Psoas muscle (tissue), 7 donors: ENCODE measurements at regions not wholly inside any gene's neighbourhood (a gene's known extent, or its start where the extent isn't known, plus 50 kb on each side); places are given as distances from the start of the nearest gene placed in this dataset.
"Not testable (repeated sequence)": the region's sequence is repeated elsewhere in the genome, so short reads cannot be mapped to it uniquely, and the experiment has no call there.

Source experiments
- ATAC-seq, 4 donors: fragments of 200-7000 bp; cut with Tn5 transposase; one replicate each; pipeline ENCODE4 v1.9.1; 2020; ENCODE audit warnings: moderate library complexity in 3 of 4, mild to moderate bottlenecking in 2 of 4
- DNase-seq, 2 donors: peaks; one replicate each; pipeline ENCODE4 v3.0.0-alpha.2; 2020
- H3K27ac ChIP-seq: fragments of 200-600 bp; one replicate; pipeline ENCODE4 v1.8.0; 2022
- H3K27me3 ChIP-seq, 3 donors: fragments of 200-600 bp in 1 of 3; one replicate each; pipeline versions ENCODE4 v1.6.1 to v1.8.0; 2013 to 2022; ENCODE audit warnings: low read length in 2 of 3, mild to moderate bottlenecking in 2 of 3, moderate library complexity in 1 of 3; ENCODE audit not compliant: insufficient read depth in 3 of 3
- H3K36me3 ChIP-seq, 2 donors: fragments of 200-600 bp in 1 of 2; one replicate each; pipeline versions ENCODE4 v1.6.1 to v1.8.0; 2013 to 2022; ENCODE audit warnings: low read depth in 1 of 2, mild to moderate bottlenecking in 1 of 2, moderate library complexity in 1 of 2; ENCODE audit not compliant: insufficient read depth in 1 of 2
- H3K4me1 ChIP-seq: fragments of 200-600 bp; one replicate; pipeline ENCODE4 v1.8.0; 2022
- H3K4me3 ChIP-seq: fragments of 200-600 bp; one replicate; pipeline ENCODE4 v1.8.0; 2022; ENCODE audit warnings: mild to moderate bottlenecking
- H3K9me3 ChIP-seq: fragments of 200-600 bp; one replicate; pipeline ENCODE4 v1.8.0; 2022
- CTCF ChIP-seq: fragments of 200-600 bp; IDR thresholded peaks from one replicate; pipeline ENCODE4 v1.8.0; 2022; ENCODE audit warnings: antibody characterized with exemption
- WGBS, 3 donors: extraction: QIAGEN DNeasy Blood & Tissue Kit; methylation state at CpG; one replicate each; pipeline versions ENCODE4 v1.1.6 to v1.1.7; 2013; 5-methylcytosine and 5-hydroxymethylcytosine counted together
- intact Hi-C, 2 donors: fragments of 100-400 bp; cut with DNase I; formaldehyde crosslinking; loops; one replicate each; pipeline versions ENCODE4 v1.11.0 to v1.14.2; 2022
- donor health status: healthy with polysubstance abuse.
- donor health status: DM: no; HTN: no; CAD: no; lungs with moderate emphysema.
- donor health status: Bipolar disorder and iron deficiency.
- donor health status: healthy.
- donor health status: DM: yes; HTN: yes; CAD: no.
- donor health status: DM: no; HTN: no; CAD: no.
- donor health status: DM: yes; HTN: yes; CAD: no.

GRCh38 chr15:53910236-53910849 is 67.9 kb upstream of the UNC13C start:
- intact Hi-C loops = no loop called here
- Histone ChIP-seq H3K4me1 (no peaks in the 10 kb centered on the region), H3K9me3 (no peaks in the 10 kb centered on the region), H3K27ac (no peak overlapping the region), H3K27me3 (no peaks in the 10 kb centered on the region), H3K36me3 (no peaks in the 10 kb centered on the region), H3K4me3 (no peak overlapping the region)
- no peak for TF ChIP-seq CTCF
- ATAC-seq (no peak), DNase-seq (no peak)
- WGBS, 3 donors = 82 to 84% methylated on average over 12 of the region's 12 CpGs; no CpG with 5 or more reads in 1 of the 3 donors

- intact Hi-C loops = no loop called here
- ATAC-seq (no peak), DNase-seq (no peak)
- WGBS, 3 donors = 75 to 85% (median 80%) methylated on average over 1 of the region's 1 CpG
- H3K36me3 ChIP-seq = no peaks in the 10 kb centered on the region
- no peak overlapping the region for H3K27ac ChIP-seq
- no peak overlapping the region for H3K4me3 ChIP-seq
- TF ChIP-seq CTCF = no peak
- H3K27me3 ChIP-seq = no peaks in the 10 kb centered on the region
- H3K9me3 ChIP-seq = no peaks in the 10 kb centered on the region
- H3K4me1 ChIP-seq = no peaks in the 10 kb centered on the region
These were observed 75.1 kb upstream of the UNC13C start for GRCh38 chr15:53903129-53903528.

DNA sequence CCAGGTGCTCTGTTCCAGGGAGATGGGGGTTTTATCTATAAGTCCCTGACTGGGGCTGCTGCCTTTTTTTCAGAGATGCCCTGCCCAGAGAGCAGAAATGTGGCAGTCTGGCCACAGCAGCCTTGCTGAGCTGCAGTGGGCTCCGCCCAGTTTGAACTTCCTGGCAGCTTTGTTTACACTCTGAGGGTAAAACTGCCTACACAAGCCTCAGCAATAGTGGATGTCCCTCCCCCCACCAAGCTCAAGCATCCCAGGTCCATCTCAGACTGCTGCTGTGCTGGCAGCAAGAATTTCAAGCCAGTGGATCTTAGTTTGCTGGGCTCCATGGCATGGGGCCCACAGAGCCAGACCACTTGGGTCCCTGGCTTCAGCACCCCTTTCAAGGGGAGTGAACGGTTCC is 84.8 kb upstream of the UNC13C start:
- H3K36me3 ChIP-seq, intact Hi-C loops, H3K4me1 ChIP-seq, H3K27me3 ChIP-seq, H3K4me3 ChIP-seq, DNase-seq, ATAC-seq, H3K9me3 ChIP-seq, H3K27ac ChIP-seq: not testable (repeated sequence)
- 73 to 83% (median 74%) methylated on average over 2 of the region's 2 CpGs for WGBS, 3 donors

DNA sequence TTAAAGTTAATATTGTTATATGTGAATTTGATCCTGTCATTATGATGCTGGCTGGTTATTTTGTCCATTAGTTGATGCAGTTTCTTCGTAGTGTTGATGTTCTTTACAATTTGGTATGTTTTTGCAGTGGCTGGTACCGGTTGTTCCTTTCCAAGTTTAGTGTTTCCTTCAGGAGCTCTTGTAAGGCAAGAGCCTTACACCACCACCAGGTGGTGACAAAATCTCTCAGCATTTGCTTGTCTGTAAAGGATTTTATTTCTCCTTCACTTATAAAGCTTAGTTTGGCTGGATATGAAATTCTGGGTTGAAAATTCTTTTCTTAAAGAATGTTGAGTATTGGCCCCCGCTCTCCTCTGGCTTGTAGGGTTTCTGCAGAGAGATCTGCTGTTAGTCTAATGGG is 86.4 kb upstream of the UNC13C start:
- intact Hi-C loops, H3K27me3 ChIP-seq: not testable (repeated sequence)
- WGBS, 3 donors = 57 to 76% (median 76%) methylated on average over 3 of the region's 3 CpGs

GRCh38 chr15:53884441-53884840 is 93.8 kb upstream of the UNC13C start:
- DNase-seq (no peak), ATAC-seq (no peak)
- intact Hi-C loops = no loop called here
- 89 to 93% (median 90%) methylated on average over 2 of the region's 2 CpGs for WGBS, 3 donors
- H3K27ac ChIP-seq = no peak overlapping the region
- no peaks in the 10 kb centered on the region for H3K36me3 ChIP-seq
- H3K4me1 ChIP-seq = no peaks in the 10 kb centered on the region
- H3K27me3 ChIP-seq = no peaks in the 10 kb centered on the region
- no peak for TF ChIP-seq CTCF
- no peak overlapping the region for H3K4me3 ChIP-seq
- no peaks in the 10 kb centered on the region for H3K9me3 ChIP-seq

More for the DNA sequence above, 86.4 kb upstream of the UNC13C start:
- H3K36me3 ChIP-seq, ATAC-seq, H3K9me3 ChIP-seq, DNase-seq, H3K4me3 ChIP-seq, H3K27ac ChIP-seq, H3K4me1 ChIP-seq: not testable (repeated sequence)

DNA sequence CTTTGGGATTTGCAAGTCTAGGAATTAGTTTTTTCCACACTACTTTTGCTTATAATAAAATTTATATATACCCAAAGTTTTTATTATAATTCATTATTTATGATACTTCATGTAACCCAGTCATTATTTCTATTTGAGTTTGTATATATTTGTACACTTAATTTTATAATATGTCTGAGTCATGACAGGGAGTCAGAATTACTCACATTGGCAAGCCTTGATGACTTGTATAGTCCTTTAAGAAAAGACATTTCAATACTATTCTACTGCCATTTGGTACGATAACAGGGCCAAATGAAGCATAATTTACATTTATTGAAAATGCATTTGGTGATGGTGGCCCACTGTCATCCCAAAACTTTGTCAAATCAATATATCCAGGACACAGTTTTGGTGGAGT is 95.9 kb upstream of the UNC13C start:
- no peak for TF ChIP-seq CTCF
- DNase-seq (no peak), ATAC-seq (no peak)
- H3K27ac ChIP-seq = no peak overlapping the region
- no peaks in the 10 kb centered on the region for H3K27me3 ChIP-seq
- no peaks in the 10 kb centered on the region for H3K9me3 ChIP-seq
- WGBS, 3 donors = 0% methylated on average over 1 of the region's 1 CpG
- H3K36me3 ChIP-seq = no peaks in the 10 kb centered on the region
- no peak overlapping the region for H3K4me3 ChIP-seq
- intact Hi-C loops = no loop called here
- H3K4me1 ChIP-seq = no peaks in the 10 kb centered on the region
